H1 (cell line): ENCODE measurements at regions not wholly inside any gene's neighbourhood (a gene's known extent, or its start where the extent isn't known, plus 50 kb on each side); places are given as distances from the start of the nearest gene placed in this dataset.
"Not testable (repeated sequence)": the region's sequence is repeated elsewhere in the genome, so short reads cannot be mapped to it uniquely, and the experiment has no call there.

Experiments
- CTCF ChIA-PET: fragments of 300-600 bp; sonication (Branson Sonifier 250); formaldehyde crosslinking; loops from one replicate; lab custom pipeline; 2021; ENCODE audit not compliant: partially characterized antibody; lab: Charles Lee
- POLR2A ChIA-PET: fragments of 300-600 bp; sonication (Branson Sonifier 250); formaldehyde crosslinking; loops from one replicate; lab custom pipeline; 2021; ENCODE audit warnings: inconsistent platforms; ENCODE audit not compliant: partially characterized antibody; lab: Charles Lee
- DNase-seq, 2 experiments: peaks; one replicate each; pipeline versions ENCODE4 v3.0.0 to v3.0.0-alpha.2; 2010 to 2022; ENCODE audit warnings: low spot score in 2 of 2, low read depth in 1 of 2, mixed read lengths in 1 of 2
- FAIRE-seq: peaks from 2 replicates; lab custom pipeline; 2011; peaks lifted over from hg19 to GRCh38; lab: Jason Lieb, UNC
- H2AFZ ChIP-seq: 2 replicates; pipeline ENCODE4 v1.8.1; 2012; ENCODE audit warnings: low read length, inconsistent platforms
- H2AK5ac ChIP-seq: 2 replicates; pipeline ENCODE4 v1.6.1; 2013; ENCODE audit warnings: low read depth, low read length
- H2BK120ac ChIP-seq: replicated peaks from 2 replicates; pipeline ENCODE3; 2013; ENCODE audit warnings: low read depth, low read length, inconsistent platforms
- H2BK12ac ChIP-seq: 2 replicates; pipeline ENCODE4 v1.6.1; 2013; ENCODE audit warnings: low read depth, low read length
- H2BK15ac ChIP-seq: 2 replicates; pipeline ENCODE4 v1.6.1; 2013; ENCODE audit warnings: low read length
- H2BK20ac ChIP-seq: 2 replicates; pipeline ENCODE4 v1.6.1; 2013; ENCODE audit warnings: low read length
- H2BK5ac ChIP-seq: 2 replicates; pipeline ENCODE4 v1.6.1; 2013; ENCODE audit warnings: low read depth, low read length
- H3K14ac ChIP-seq: 2 replicates; pipeline ENCODE4 v1.6.1; 2013; ENCODE audit warnings: inconsistent platforms; ENCODE audit not compliant: insufficient read length
- H3K18ac ChIP-seq: 2 replicates; pipeline ENCODE4 v1.6.1; 2013; ENCODE audit warnings: low read length; ENCODE audit errors: extremely low read depth
- H3K23ac ChIP-seq: 2 replicates; pipeline ENCODE4 v1.6.1; 2013; ENCODE audit warnings: inconsistent platforms; ENCODE audit not compliant: insufficient read length
- H3K23me2 ChIP-seq: 2 replicates; pipeline ENCODE4 v1.6.1; 2013; ENCODE audit warnings: low read depth, low read length
- H3K27ac ChIP-seq: 2 replicates; pipeline ENCODE4 v1.6.1; 2011; ENCODE audit warnings: low read depth, low read length, inconsistent platforms
- H3K27me3 ChIP-seq, 4 experiments: replicated peaks in 1 of 4; 1 replicate in 1 of 4; 2 replicates in 3 of 4; pipeline versions ENCODE4 v1.6.1 to v1.8.1; 2011 to 2013; ENCODE audit warnings: low read length in 3 of 4, mild to moderate bottlenecking in 3 of 4, inconsistent platforms in 2 of 4, mixed read lengths in 2 of 4, moderate library complexity in 1 of 4; ENCODE audit not compliant: control insufficient read depth in 3 of 4, insufficient read depth in 3 of 4; ENCODE audit errors: extremely low read depth in 1 of 4
- H3K36me3 ChIP-seq, 4 experiments: 2 replicates each; pipeline versions ENCODE4 v1.6.1 to v1.8.1; 2011 to 2013; ENCODE audit warnings: mild to moderate bottlenecking in 4 of 4, low read length in 3 of 4, moderate library complexity in 2 of 4, control low read depth in 1 of 4, inconsistent platforms in 1 of 4; ENCODE audit not compliant: insufficient read depth in 4 of 4, control insufficient read depth in 2 of 4
- H3K4ac ChIP-seq: replicated peaks from 2 replicates; pipeline ENCODE3; 2013; ENCODE audit warnings: low read length, low read depth, mixed read lengths, inconsistent platforms; ENCODE audit not compliant: insufficient read length
- H3K4me1 ChIP-seq, 4 experiments: replicated peaks in 1 of 4; 1 replicate in 1 of 4; 2 replicates in 3 of 4; pipeline versions ENCODE4 v1.6.1 to v1.8.1; 2011 to 2013; ENCODE audit warnings: low read length in 3 of 4, inconsistent platforms in 2 of 4, mixed read lengths in 1 of 4; ENCODE audit not compliant: insufficient read depth in 4 of 4, control insufficient read depth in 3 of 4
- H3K4me2 ChIP-seq, 2 experiments: 2 replicates each; pipeline versions ENCODE4 v1.6.1 to v1.8.1; 2011 to 2013; ENCODE audit warnings: low read depth in 2 of 2, low read length in 2 of 2, control low read depth in 1 of 2, inconsistent platforms in 1 of 2, mild to moderate bottlenecking in 1 of 2; ENCODE audit not compliant: insufficient read depth in 1 of 2
- H3K4me3 ChIP-seq, 4 experiments: fragments of 200-600, 300-600 bp in 1 of 4; sonication (generic), shearing (Covaris generic), sonication (Bioruptor Twin) in 1 of 4; 2 replicates each; pipeline versions ENCODE4 v1.5.1 to v1.8.1; 2011 to 2016; ENCODE audit warnings: low read length in 4 of 4, low read depth in 3 of 4, control low read depth in 2 of 4, inconsistent platforms in 2 of 4, mild to moderate bottlenecking in 2 of 4, mixed read lengths in 1 of 4, moderate library complexity in 1 of 4; ENCODE audit not compliant: insufficient read depth in 2 of 4; ENCODE audit errors: extremely low read depth in 1 of 4
- H3K56ac ChIP-seq: replicated peaks from 2 replicates; pipeline ENCODE3; 2013; ENCODE audit warnings: low read depth, mild to moderate bottlenecking, mixed read lengths, low read length, inconsistent platforms; ENCODE audit not compliant: insufficient read length
- H3K79me1 ChIP-seq: 2 replicates; pipeline ENCODE4 v1.6.1; 2013; ENCODE audit warnings: low read depth, low read length, control low read depth
- H3K79me2 ChIP-seq, 2 experiments: 2 replicates each; pipeline versions ENCODE4 v1.6.1 to v1.8.1; 2012 to 2013; ENCODE audit warnings: low read length in 2 of 2, mild to moderate bottlenecking in 2 of 2, inconsistent platforms in 1 of 2; ENCODE audit not compliant: insufficient read depth in 2 of 2, control insufficient read depth in 1 of 2
- H3K9ac ChIP-seq, 4 experiments: replicated peaks in 1 of 4; 1 replicate in 1 of 4; 2 replicates in 3 of 4; pipeline versions ENCODE4 v1.6.1 to v1.8.1; 2011 to 2013; ENCODE audit warnings: low read depth in 3 of 4, low read length in 3 of 4, control low read depth in 2 of 4, mild to moderate bottlenecking in 2 of 4, moderate library complexity in 2 of 4, inconsistent platforms in 1 of 4; ENCODE audit errors: extremely low read depth in 1 of 4
- H3K9me3 ChIP-seq, 2 experiments: 2 replicates each; pipeline versions ENCODE4 v1.6.1 to v1.8.1; 2012 to 2013; ENCODE audit warnings: mild to moderate bottlenecking in 2 of 2, moderate library complexity in 2 of 2, control low read depth in 1 of 2, inconsistent platforms in 1 of 2, low read depth in 1 of 2, low read length in 1 of 2, mixed read lengths in 1 of 2; ENCODE audit not compliant: insufficient read depth in 2 of 2
- H4K20me1 ChIP-seq, 2 experiments: replicated peaks in 1 of 2; 2 replicates each; pipeline versions ENCODE3 to v1.8.1; 2011 to 2013; ENCODE audit warnings: inconsistent platforms in 2 of 2, low read length in 2 of 2, mild to moderate bottlenecking in 1 of 2; ENCODE audit not compliant: insufficient read depth in 2 of 2, control insufficient read depth in 1 of 2
- H4K5ac ChIP-seq: 2 replicates; pipeline ENCODE4 v1.6.1; 2013; ENCODE audit warnings: low read length, low read depth, mixed read lengths, inconsistent platforms; ENCODE audit not compliant: insufficient read length
- H4K8ac ChIP-seq: 2 replicates; pipeline ENCODE4 v1.8.0; 2013; ENCODE audit warnings: mild to moderate bottlenecking, moderate library complexity, low read length, inconsistent platforms; ENCODE audit not compliant: insufficient read depth; ENCODE audit errors: extremely low read depth
- H4K91ac ChIP-seq: replicated peaks from 2 replicates; pipeline ENCODE3; 2013; ENCODE audit warnings: low read length, mixed read lengths, inconsistent platforms; ENCODE audit not compliant: insufficient read length
- ASH2L ChIP-seq: fragments of 200-600, 300-600 bp; sonication (generic); IDR thresholded peaks from one replicate; pipeline ENCODE4 v1.7.1; 2017; ENCODE audit warnings: low read length
- KDM1A ChIP-seq: fragments of 200-600, 300-600 bp; sonication (generic); IDR thresholded peaks from 2 replicates; pipeline ENCODE4 v1.7.1; 2016; ENCODE audit warnings: mild to moderate bottlenecking, low read length, borderline replicate concordance
- KDM4A ChIP-seq: IDR thresholded peaks from one replicate; pipeline ENCODE4 v1.7.1; 2012; ENCODE audit warnings: low read depth, mild to moderate bottlenecking, moderate library complexity, low read length, inconsistent platforms; ENCODE audit not compliant: severe bottlenecking
- POLR2A ChIP-seq, 2 experiments: IDR thresholded peaks; 1 replicate in 1 of 2; 2 replicates in 1 of 2; pipeline ENCODE4 v1.6.1; 2011; ENCODE audit warnings: low read depth in 2 of 2, low read length in 2 of 2, mild to moderate bottlenecking in 2 of 2; ENCODE audit errors: control extremely low read depth in 1 of 2
- TAF1 ChIP-seq: IDR thresholded peaks from 2 replicates; pipeline ENCODE4 v1.6.1; 2011; ENCODE audit warnings: mild to moderate bottlenecking, low read depth, low read length
- TAF7 ChIP-seq: optimal IDR thresholded peaks from 2 replicates; pipeline ENCODE3; 2011; ENCODE audit warnings: low read depth, mild to moderate bottlenecking, inconsistent platforms, low read length, moderate library complexity, borderline replicate concordance
- WGBS, 2 experiments: shearing (Covaris generic) in 1 of 2; methylation state at CpG; one replicate each; pipeline versions ENCODE4 v1.1.6 to v1.1.7; 2013 to 2015; ENCODE audit warnings: low lambda C conversion rate in 2 of 2, mixed read lengths in 2 of 2, inconsistent platforms in 1 of 2, low coverage in 1 of 2, missing lambda C conversion rate in 1 of 2; ENCODE audit not compliant: insufficient replicate concordance in 2 of 2, insufficient coverage in 1 of 2, insufficient read length in 1 of 2; ENCODE audit errors: extremely low coverage in 1 of 2, missing lambda C conversion rate in 1 of 2; 5-methylcytosine and 5-hydroxymethylcytosine counted together

- TF ChIP-seq KDM1A: no peak
- TF ChIP-seq POLR2A (IDR thresholded peaks at IDR 0.05; ENCODE audit: control extremely low read depth in 1 of 2, low read depth in 2 of 2, low read length in 2 of 2): no peak
- no peak for TF ChIP-seq TAF7
- TF ChIP-seq TAF1: no peak
- no peak for TF ChIP-seq KDM4A
- TF ChIP-seq ASH2L: no peak
Measured at GRCh38 chr3:10694179-10694578, 121.8 kb upstream of the SLC6A11 start (continued).

GRCh38 chr3:10695186-10695585 is 120.8 kb upstream of the SLC6A11 start:
- not testable (repeated sequence) for FAIRE-seq, H3K36me3 ChIP-seq

More at GRCh38 chr3:10695186-10695585, 120.8 kb upstream of the SLC6A11 start:
- H4K20me1 ChIP-seq, H3K79me1 ChIP-seq, H3K27me3 ChIP-seq, DNase-seq, H3K4me3 ChIP-seq, H3K79me2 ChIP-seq, H3K4ac ChIP-seq, H3K56ac ChIP-seq, H3K23me2 ChIP-seq, POLR2A ChIA-PET, H3K27ac ChIP-seq, H3K14ac ChIP-seq, H3K23ac ChIP-seq, H2BK15ac ChIP-seq, H3K18ac ChIP-seq, H3K9me3 ChIP-seq, H4K5ac ChIP-seq, H4K8ac ChIP-seq, H2AFZ ChIP-seq, H2AK5ac ChIP-seq, H2BK5ac ChIP-seq, H3K4me1 ChIP-seq, H2BK20ac ChIP-seq, H3K9ac ChIP-seq, H2BK120ac ChIP-seq, H2BK12ac ChIP-seq, H3K4me2 ChIP-seq, H4K91ac ChIP-seq: not testable (repeated sequence)
- CTCF ChIA-PET: interaction anchor here (0.6 to 1.2 kb wide), 2 partner anchors 197 to 255 kb away, joined by 3 read pairs; no protein-coding TSS in a partner anchor
- WGBS, 2 experiments: 88% methylated on average over 2 of the region's 2 CpGs; no CpG with 5 or more reads in 1 of the 2 experiments
